ENCODE measurements at regions not wholly inside any gene's neighbourhood (a gene's known extent, or its start where the extent isn't known, plus 50 kb on each side); places are given as distances from the start of the nearest gene placed in this dataset.
"Not testable (repeated sequence)": the region's sequence is repeated elsewhere in the genome, so short reads cannot be mapped to it uniquely, and the experiment has no call there.

- peak; percentile 32 for DNase-seq
These were observed 57.1 kb upstream of the KIF2B start for GRCh38 chr17:53765609-53766008.

- DNase-seq = no peak
These were observed 57.6 kb upstream of the KIF2B start for GRCh38 chr17:53765129-53765528.

- DNase-seq = no peak
These were observed 65.2 kb upstream of the KIF2B start for GRCh38 chr17:53757559-53757958.

- not testable (repeated sequence) for DNase-seq
These were observed 65.6 kb upstream of the KIF2B start for GRCh38 chr17:53757116-53757515.

GRCh38 chr17:53749178-53749577 is 73.5 kb upstream of the KIF2B start:
- peak; percentile 55 for DNase-seq

GRCh38 chr17:53748159-53748820 is 74.4 kb upstream of the KIF2B start:
- not testable (repeated sequence) for DNase-seq

GRCh38 chr17:53740312-53740711 is 82.4 kb upstream of the KIF2B start:
- no peak for DNase-seq

- no peak for DNase-seq
These were observed 86.0 kb upstream of the KIF2B start for GRCh38 chr17:53736516-53737240.

- DNase-seq = no peak
These were observed 98.0 kb upstream of the KIF2B start for GRCh38 chr17:53724726-53725125.

GRCh38 chr17:53722407-53722806 is 100.3 kb upstream of the KIF2B start:
- DNase-seq = peak; percentile 100

GRCh38 chr17:53721101-53721500 is 101.6 kb upstream of the KIF2B start:
- DNase-seq = no peak

- DNase-seq = peak; percentile 31
These were observed 103.5 kb upstream of the KIF2B start for GRCh38 chr17:53719229-53719628.

GRCh38 chr17:53707566-53707965 is 115.2 kb upstream of the KIF2B start:
- DNase-seq = no peak

GRCh38 chr17:53696286-53696685 is 126.4 kb upstream of the KIF2B start:
- no peak for DNase-seq

GRCh38 chr17:53687324-53687723 is 135.4 kb upstream of the KIF2B start:
- DNase-seq = no peak

- DNase-seq = no peak
These were observed 142.0 kb upstream of the KIF2B start for GRCh38 chr17:53680745-53681144.

GRCh38 chr17:53668854-53669253 is 153.9 kb upstream of the KIF2B start:
- no peak for DNase-seq

- DNase-seq = no peak
These were observed 160.1 kb upstream of the KIF2B start for GRCh38 chr17:53662608-53663007.

- no peak for DNase-seq
These were observed 163.5 kb upstream of the KIF2B start for GRCh38 chr17:53659181-53659580.

GRCh38 chr17:53655591-53655990 is 167.1 kb upstream of the KIF2B start:
- DNase-seq = peak; percentile 84

GRCh38 chr17:53649201-53649600 is 173.5 kb upstream of the KIF2B start:
- DNase-seq = no peak

- DNase-seq = no peak
These were observed 175.9 kb upstream of the KIF2B start for GRCh38 chr17:53646835-53647234.

- no peak for DNase-seq
These were observed 181.9 kb upstream of the KIF2B start for GRCh38 chr17:53640808-53641207.

- DNase-seq = no peak
These were observed 187.3 kb upstream of the KIF2B start for GRCh38 chr17:53635444-53635843.

GRCh38 chr17:53633856-53634255 is 188.9 kb upstream of the KIF2B start:
- no peak for DNase-seq

Data from EL (cell line).